GM06990 (cell line): ENCODE measurements at regions not wholly inside any gene's neighbourhood (a gene's known extent, or its start where the extent isn't known, plus 50 kb on each side); places are given as distances from the start of the nearest gene placed in this dataset.
"Not testable (repeated sequence)": the region's sequence is repeated elsewhere in the genome, so short reads cannot be mapped to it uniquely, and the experiment has no call there.

Experiments used
- DNase-seq: peaks from one replicate; pipeline ENCODE4 v3.0.0-alpha.2; 2011; ENCODE audit not compliant: insufficient read length; ENCODE audit errors: extremely low read depth
- H3K27me3 ChIP-seq: replicated peaks from 2 replicates; pipeline ENCODE4 v1.6.0; 2011; ENCODE audit warnings: low read length; ENCODE audit not compliant: control insufficient read depth, insufficient read depth
- H3K36me3 ChIP-seq: 2 replicates; pipeline ENCODE4 v1.5.1; 2011; ENCODE audit warnings: low read length; ENCODE audit not compliant: control insufficient read depth, insufficient read depth
- H3K4me3 ChIP-seq: replicated peaks from 2 replicates; pipeline ENCODE4 v1.5.1; 2011; ENCODE audit warnings: low read depth, mild to moderate bottlenecking, control low read depth, low read length
- CTCF ChIP-seq: IDR thresholded peaks from 2 replicates; pipeline ENCODE4 v1.5.1; 2011; ENCODE audit warnings: low read length, control low read depth, mild to moderate bottlenecking, inconsistent platforms; ENCODE audit not compliant: insufficient read depth, poor library complexity, severe bottlenecking

GRCh38 chr10:9850415-9850814, 1167.3 kb upstream of the CELF2 start:
- no peak for TF ChIP-seq CTCF
- H3K27me3 ChIP-seq = no peaks in the 10 kb centered on the region
- H3K36me3 ChIP-seq = no peaks in the 10 kb centered on the region
- H3K4me3 ChIP-seq = no peak overlapping the region
- no peak for DNase-seq

GRCh38 chr10:9851808-9852207, 1165.9 kb upstream of the CELF2 start:
- H3K36me3 ChIP-seq = no peaks in the 10 kb centered on the region
- H3K27me3 ChIP-seq = no peaks in the 10 kb centered on the region
- TF ChIP-seq CTCF = no peak
- no peak for DNase-seq
- no peak overlapping the region for H3K4me3 ChIP-seq

GRCh38 chr10:9853405-9854355, 1164.0 kb upstream of the CELF2 start:
- no peaks in the 10 kb centered on the region for H3K27me3 ChIP-seq
- H3K36me3 ChIP-seq = no peaks in the 10 kb centered on the region
- no peak overlapping the region for H3K4me3 ChIP-seq
- no peak for DNase-seq
- no peak for TF ChIP-seq CTCF

GRCh38 chr10:9855451-9855850, 1162.2 kb upstream of the CELF2 start:
- H3K36me3 ChIP-seq, DNase-seq, H3K27me3 ChIP-seq, H3K4me3 ChIP-seq: not testable (repeated sequence)

- no peak for TF ChIP-seq CTCF
- no peak for DNase-seq
- Histone ChIP-seq H3K27me3 (no peaks in the 10 kb centered on the region), H3K4me3 (no peak overlapping the region), H3K36me3 (no peaks in the 10 kb centered on the region)
These were observed 1158.9 kb upstream of the CELF2 start for GRCh38 chr10:9858816-9859215.

- DNase-seq = no peak
- no peak for TF ChIP-seq CTCF
- Histone ChIP-seq H3K36me3 (no peaks in the 10 kb centered on the region), H3K27me3 (no peaks in the 10 kb centered on the region), H3K4me3 (no peak overlapping the region)
These were observed 1157.6 kb upstream of the CELF2 start for GRCh38 chr10:9860045-9860444.
